SU-DHL-6 (cell line): ENCODE measurements at regions not wholly inside any gene's neighbourhood (a gene's known extent, or its start where the extent isn't known, plus 50 kb on each side); places are given as distances from the start of the nearest gene placed in this dataset.

Experiments
- CTCF ChIP-seq: fragments of 200-600 bp; sonication (generic); IDR thresholded peaks from one replicate; pipeline ENCODE4 v1.5.1; 2017; ENCODE audit warnings: antibody characterized with exemption, mild to moderate bottlenecking, low read length, moderate library complexity; ENCODE audit not compliant: insufficient read depth, poor library complexity, severe bottlenecking
- EZH2phosphoT487 ChIP-seq: fragments of 200-600 bp; sonication (generic), shearing (Covaris generic); conservative IDR thresholded peaks from 2 replicates; pipeline ENCODE4 v1.6.1; 2018; ENCODE audit warnings: mild to moderate bottlenecking, antibody characterized with exemption, low read length, moderate library complexity, mixed read lengths

- TF ChIP-seq CTCF (no peak), EZH2phosphoT487 (no peak)
Observed at GRCh38 chr4:115548123-115548522, 434.7 kb upstream of the NDST4 start.
